Keratinocyte (primary cell): ENCODE measurements at regions not wholly inside any gene's neighbourhood (a gene's known extent, or its start where the extent isn't known, plus 50 kb on each side); places are given as distances from the start of the nearest gene placed in this dataset.

Experiments used
- DNase-seq: peaks from one replicate; pipeline ENCODE4 v3.0.0-alpha.2; 2011; ENCODE audit warnings: low read depth, missing footprints, low spot score
- FAIRE-seq: peaks from 2 replicates; lab custom pipeline; 2011; peaks lifted over from hg19 to GRCh38; lab: Jason Lieb, UNC
- H2AFZ ChIP-seq: 2 replicates; pipeline ENCODE4 v1.6.0; 2012; ENCODE audit warnings: low read length, control low read depth, inconsistent platforms; ENCODE audit not compliant: control insufficient read depth
- H3K27ac ChIP-seq: 2 replicates; pipeline ENCODE4 v1.5.1; 2011; ENCODE audit warnings: low read length; ENCODE audit not compliant: control insufficient read depth, insufficient read depth
- H3K27me3 ChIP-seq: 3 replicates; pipeline ENCODE4 v1.6.0; 2011; ENCODE audit warnings: low read length; ENCODE audit not compliant: control insufficient read depth, insufficient read depth; ENCODE audit errors: extremely low read depth
- H3K36me3 ChIP-seq, 2 experiments: 2 replicates in 1 of 2; 3 replicates in 1 of 2; pipeline ENCODE4 v1.5.1; 2011; ENCODE audit warnings: low read length in 2 of 2, mild to moderate bottlenecking in 1 of 2; ENCODE audit not compliant: control insufficient read depth in 2 of 2, insufficient read depth in 2 of 2; ENCODE audit errors: extremely low read depth in 1 of 2
- H3K4me1 ChIP-seq: 3 replicates; pipeline ENCODE4 v1.5.1; 2011; ENCODE audit warnings: low read length; ENCODE audit not compliant: control insufficient read depth, insufficient read depth; ENCODE audit errors: extremely low read depth
- H3K4me2 ChIP-seq: 3 replicates; pipeline ENCODE4 v1.6.0; 2011; ENCODE audit warnings: low read depth, low read length; ENCODE audit not compliant: control insufficient read depth, insufficient read depth; ENCODE audit errors: extremely low read depth
- H3K4me3 ChIP-seq, 3 experiments: fragments of 200-600 bp in 1 of 3; sonication (generic) in 1 of 3; 2 replicates in 2 of 3; 3 replicates in 1 of 3; pipeline ENCODE4 v1.5.1; 2011 to 2016; ENCODE audit warnings: low read length in 3 of 3, mild to moderate bottlenecking in 3 of 3, control low read depth in 2 of 3, inconsistent platforms in 1 of 3, low read depth in 1 of 3, mixed read lengths in 1 of 3, mixed run types in 1 of 3, moderate library complexity in 1 of 3; ENCODE audit not compliant: control insufficient read depth in 2 of 3, insufficient read depth in 2 of 3; ENCODE audit errors: extremely low read depth in 1 of 3
- H3K79me2 ChIP-seq: 2 replicates; pipeline ENCODE4 v1.6.0; 2012; ENCODE audit warnings: low read length; ENCODE audit not compliant: control insufficient read depth, insufficient read depth
- H3K9ac ChIP-seq: 3 replicates; pipeline ENCODE4 v1.6.0; 2011; ENCODE audit warnings: low read length; ENCODE audit not compliant: control insufficient read depth, insufficient read depth; ENCODE audit errors: extremely low read depth
- H3K9me1 ChIP-seq: 3 replicates; pipeline ENCODE4 v1.6.0; 2011; ENCODE audit warnings: low read length; ENCODE audit not compliant: control insufficient read depth, insufficient read depth; ENCODE audit errors: extremely low read depth
- H3K9me3 ChIP-seq: 2 replicates; pipeline ENCODE4 v1.5.1; 2012; ENCODE audit warnings: low read depth, low read length; ENCODE audit not compliant: control insufficient read depth
- H4K20me1 ChIP-seq: 3 replicates; pipeline ENCODE4 v1.6.0; 2011; ENCODE audit warnings: low read length; ENCODE audit not compliant: control insufficient read depth, insufficient read depth; ENCODE audit errors: extremely low read depth
- CTCF ChIP-seq, 3 experiments: IDR thresholded peaks in 1 of 3; conservative IDR thresholded peaks in 1 of 3; optimal IDR thresholded peaks in 1 of 3; 2 replicates in 2 of 3; 3 replicates in 1 of 3; pipeline versions ENCODE3 to v1.5.1; 2011; ENCODE audit warnings: low read length in 3 of 3, mild to moderate bottlenecking in 3 of 3, moderate library complexity in 2 of 3, control low read depth in 1 of 3, inconsistent platforms in 1 of 3; ENCODE audit not compliant: insufficient read depth in 2 of 3; ENCODE audit errors: extremely low read depth in 1 of 3
- EZH2 ChIP-seq: IDR thresholded peaks from one replicate; pipeline ENCODE4 v1.6.1; 2012; ENCODE audit warnings: inconsistent platforms, mild to moderate bottlenecking, low read length, moderate library complexity
- dilution Hi-C: fragments of 300-500 bp; cut with MboI; formaldehyde crosslinking; loops from one replicate; pipeline ENCODE4 v1.7.0; 2020; ENCODE audit warnings: low sequenced_read_pairs; ENCODE audit not compliant: extremely low pct_ligation_motif_present

DNA sequence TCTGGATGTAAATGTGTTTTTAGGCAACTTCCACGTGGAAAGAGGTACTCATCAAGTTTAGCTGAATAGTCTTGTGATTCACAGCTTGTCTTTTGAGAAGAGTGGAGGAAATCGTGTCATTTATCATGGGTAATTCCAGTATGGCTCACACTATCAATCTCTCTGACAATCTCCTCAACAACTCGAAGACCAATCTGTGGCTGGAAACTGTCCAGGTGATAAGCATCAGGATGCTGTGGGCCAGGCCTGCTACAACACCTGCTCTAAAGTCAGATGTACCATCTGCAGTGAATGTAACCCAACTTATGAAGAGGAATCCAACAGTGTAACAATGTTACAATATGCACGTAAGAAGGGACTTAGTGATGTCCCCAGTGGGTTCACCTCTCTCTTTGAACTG lies 132.1 kb upstream of the GK2 start:
- Histone ChIP-seq H4K20me1 (no peaks in the 10 kb centered on the region), H3K9me1 (no peaks in the 10 kb centered on the region), H3K27ac (no peak overlapping the region), H2AFZ (no peak overlapping the region), H3K9ac (no peak overlapping the region), H3K4me1 (no peaks in the 10 kb centered on the region), H3K9me3 (no peaks in the 10 kb centered on the region), H3K27me3 (no peaks in the 10 kb centered on the region), H3K36me3 (no peaks in the 10 kb centered on the region), H3K4me3 (no peak overlapping the region), H3K79me2 (no peaks in the 10 kb centered on the region), H3K4me2 (no peak overlapping the region)
- DNase-seq (no peak), FAIRE-seq (no peak)
- dilution Hi-C loops, result no loop called here
- TF ChIP-seq CTCF (optimal IDR thresholded peaks at IDR 0.05 in 1 of 3, IDR thresholded peaks at IDR 0.05 in 1 of 3, conservative IDR thresholded peaks at IDR 0.05 in 1 of 3; ENCODE audit: extremely low read depth in 1 of 3, insufficient read depth in 2 of 3, low read length in 3 of 3) (no peak), EZH2 (no peak)

- H3K9me3 ChIP-seq, result no peaks in the 10 kb centered on the region
- H3K4me2 ChIP-seq, result no peak overlapping the region
- no peak overlapping the region for H2AFZ ChIP-seq
- H4K20me1 ChIP-seq, result no peaks in the 10 kb centered on the region
- H3K79me2 ChIP-seq, result no peaks in the 10 kb centered on the region
- TF ChIP-seq CTCF (optimal IDR thresholded peaks at IDR 0.05 in 1 of 3, IDR thresholded peaks at IDR 0.05 in 1 of 3, conservative IDR thresholded peaks at IDR 0.05 in 1 of 3; ENCODE audit: extremely low read depth in 1 of 3, insufficient read depth in 2 of 3, low read length in 3 of 3) (no peak), EZH2 (no peak)
- no peaks in the 10 kb centered on the region for H3K9me1 ChIP-seq
- no peaks in the 10 kb centered on the region for H3K36me3 ChIP-seq
- dilution Hi-C loops, result no loop called here
- H3K27me3 ChIP-seq, result peaks cover 3% of the 10 kb centered on the region
- H3K9ac ChIP-seq, result no peak overlapping the region
- no peak for FAIRE-seq
- no peak for DNase-seq
- H3K4me1 ChIP-seq, result no peaks in the 10 kb centered on the region
- no peak overlapping the region for H3K4me3 ChIP-seq
- no peak overlapping the region for H3K27ac ChIP-seq
Observed at GRCh38 chr4:79535516-79535915, 127.5 kb upstream of the GK2 start.
